Endothelial cell of umbilical vein (primary cell): ENCODE measurements at regions not wholly inside any gene's neighbourhood (a gene's known extent, or its start where the extent isn't known, plus 50 kb on each side); places are given as distances from the start of the nearest gene placed in this dataset.

Source experiments
- BruUV-seq: library from RNA; stranded (reverse); fragments of 400-500 nt; replicated peaks from 2 replicates; lab custom pipeline; 2021; lab: Mats Ljungman, UMichigan
- CTCF ChIA-PET: fragments of 300-600, 350-600 bp; sonication (Branson Sonifier 250); formaldehyde crosslinking; loops from one replicate; lab custom pipeline; 2021; ENCODE audit warnings: antibody characterized with exemption, inconsistent platforms; lab: Charles Lee
- POLR2A ChIA-PET: fragments of 300-600, 350-600 bp; sonication (Branson Sonifier 250); formaldehyde crosslinking; loops from one replicate; lab custom pipeline; 2021; ENCODE audit warnings: antibody characterized with exemption, inconsistent platforms; lab: Charles Lee
- DNase-seq: peaks from one replicate; pipeline ENCODE4 v3.0.0-alpha.2; 2011; ENCODE audit warnings: low read depth, low spot score
- FAIRE-seq: peaks from 2 replicates; lab custom pipeline; 2011; peaks lifted over from hg19 to GRCh38; lab: Jason Lieb, UNC
- H2AFZ ChIP-seq: 2 replicates; pipeline ENCODE4 v1.6.0; 2012; ENCODE audit warnings: low read depth, low read length, control low read depth, inconsistent platforms
- H3K27ac ChIP-seq: 2 replicates; pipeline ENCODE4 v1.5.1; 2011; ENCODE audit warnings: low read depth, mild to moderate bottlenecking, control low read depth, low read length, moderate library complexity; ENCODE audit not compliant: insufficient read depth
- H3K27me3 ChIP-seq, 2 experiments: 2 replicates each; pipeline versions ENCODE4 v1.6.0 to v1.6.1; 2011; ENCODE audit warnings: low read length in 2 of 2, mixed read lengths in 1 of 2; ENCODE audit not compliant: control insufficient read depth in 2 of 2, insufficient read depth in 2 of 2
- H3K36me3 ChIP-seq, 2 experiments: 2 replicates in 1 of 2; 3 replicates in 1 of 2; pipeline ENCODE4 v1.5.1; 2011; ENCODE audit warnings: low read length in 2 of 2, mild to moderate bottlenecking in 1 of 2, moderate library complexity in 1 of 2; ENCODE audit not compliant: control insufficient read depth in 2 of 2, insufficient read depth in 2 of 2; ENCODE audit errors: extremely low read depth in 1 of 2
- H3K4me1 ChIP-seq: 3 replicates; pipeline ENCODE4 v1.5.1; 2011; ENCODE audit warnings: mild to moderate bottlenecking, low read length; ENCODE audit not compliant: control insufficient read depth, insufficient read depth; ENCODE audit errors: extremely low read depth
- H3K4me2 ChIP-seq: 2 replicates; pipeline ENCODE4 v1.6.1; 2011; ENCODE audit warnings: low read length, control low read depth, mixed read lengths; ENCODE audit not compliant: insufficient read depth
- H3K4me3 ChIP-seq, 3 experiments: fragments of 200-600 bp in 1 of 3; sonication (generic), shearing (Covaris generic) in 1 of 3; replicated peaks in 1 of 3; 2 replicates each; pipeline ENCODE4 v1.5.1; 2011 to 2016; ENCODE audit warnings: control low read depth in 3 of 3, low read length in 3 of 3, mild to moderate bottlenecking in 2 of 3, inconsistent platforms in 1 of 3, low read depth in 1 of 3, moderate library complexity in 1 of 3; ENCODE audit not compliant: insufficient read depth in 1 of 3
- H3K79me2 ChIP-seq: 2 replicates; pipeline ENCODE4 v1.6.0; 2012; ENCODE audit warnings: low read length, inconsistent platforms; ENCODE audit not compliant: control insufficient read depth, insufficient read depth
- H3K9ac ChIP-seq: replicated peaks from 2 replicates; pipeline ENCODE3; 2011; ENCODE audit warnings: low read length, control low read depth; ENCODE audit not compliant: insufficient read depth; ENCODE audit errors: extremely low read depth
- H3K9me1 ChIP-seq: replicated peaks from 3 replicates; pipeline ENCODE4 v1.6.0; 2011; ENCODE audit warnings: mild to moderate bottlenecking, low read length; ENCODE audit not compliant: control insufficient read depth, insufficient read depth; ENCODE audit errors: extremely low read depth
- H3K9me3 ChIP-seq: replicated peaks from 2 replicates; pipeline ENCODE4 v1.5.1; 2012; ENCODE audit warnings: low read length, inconsistent platforms; ENCODE audit not compliant: control insufficient read depth, insufficient read depth
- H4K20me1 ChIP-seq: replicated peaks from 2 replicates; pipeline ENCODE3; 2011; ENCODE audit warnings: mild to moderate bottlenecking, low read length; ENCODE audit not compliant: control insufficient read depth, insufficient read depth; ENCODE audit errors: extremely low read depth
- CTCF ChIP-seq, 2 donors: IDR thresholded peaks; 1 replicate in 1 of 2; 2 replicates in 1 of 2; pipeline ENCODE4 v1.5.1; 2011; ENCODE audit warnings: low read length in 2 of 2, mild to moderate bottlenecking in 2 of 2, moderate library complexity in 2 of 2, control low read depth in 1 of 2, inconsistent platforms in 1 of 2, low read depth in 1 of 2; ENCODE audit not compliant: insufficient read depth in 1 of 2; ENCODE audit errors: extremely low read depth in 1 of 2
- EZH2 ChIP-seq: IDR thresholded peaks from 2 replicates; pipeline ENCODE4 v1.6.1; 2012; ENCODE audit warnings: borderline replicate concordance, low read depth, mild to moderate bottlenecking, moderate library complexity, low read length, inconsistent platforms; ENCODE audit not compliant: severe bottlenecking
- FOS ChIP-seq: IDR thresholded peaks from 2 replicates; pipeline ENCODE4 v1.6.1; 2011; ENCODE audit warnings: mild to moderate bottlenecking, low read length, moderate library complexity, borderline replicate concordance; ENCODE audit not compliant: insufficient read depth
- GATA2 ChIP-seq: IDR thresholded peaks from 2 replicates; pipeline ENCODE4 v1.7.0; 2011; ENCODE audit warnings: low read depth, mild to moderate bottlenecking, moderate library complexity, mixed read lengths, low read length; ENCODE audit not compliant: insufficient read length, insufficient read depth
- JUN ChIP-seq: IDR thresholded peaks from 2 replicates; pipeline ENCODE4 v1.6.1; 2011; ENCODE audit warnings: borderline replicate concordance, low read depth; ENCODE audit not compliant: insufficient read length, insufficient read depth
- MYC ChIP-seq: IDR thresholded peaks from one replicate; pipeline ENCODE4 v1.6.1; 2011; ENCODE audit warnings: mild to moderate bottlenecking, low read depth, low read length
- POLR2A ChIP-seq: IDR thresholded peaks from 2 replicates; pipeline ENCODE4 v1.6.1; 2012; ENCODE audit warnings: low read depth, mild to moderate bottlenecking, control low read depth, low read length
- POLR2AphosphoS5 ChIP-seq: IDR thresholded peaks from 2 replicates; pipeline ENCODE4 v1.6.1; 2012; ENCODE audit warnings: low read depth, mild to moderate bottlenecking, control low read depth, low read length, moderate library complexity; ENCODE audit not compliant: insufficient read depth
- dilution Hi-C: fragments of 300-500 bp; cut with MboI; formaldehyde crosslinking; loops from one replicate; pipeline ENCODE4 v1.15.0; 2019; ENCODE audit warnings: low sequenced_read_pairs; ENCODE audit not compliant: extremely low pct_ligation_motif_present
- intact Hi-C: fragments of 100-400 bp; cut with micrococcal nuclease; formaldehyde crosslinking; loops from one replicate; pipeline ENCODE4 v1.10.0; 2022
- TF ChIP-seq, protein P1 (sequence below): IDR thresholded peaks from 2 replicates; pipeline ENCODE4 v1.6.1; 2011; ENCODE audit not compliant: insufficient read depth, insufficient read length

GRCh38 chr9:89980600-89980999 is 375.8 kb downstream of the GADD45G start:
- H4K20me1 ChIP-seq = no peaks in the 10 kb centered on the region
- no peaks in the 10 kb centered on the region for H3K79me2 ChIP-seq
- dilution Hi-C loops = no loop called here
- TF ChIP-seq GATA2 = no peak
- TF ChIP-seq, protein P1, sequence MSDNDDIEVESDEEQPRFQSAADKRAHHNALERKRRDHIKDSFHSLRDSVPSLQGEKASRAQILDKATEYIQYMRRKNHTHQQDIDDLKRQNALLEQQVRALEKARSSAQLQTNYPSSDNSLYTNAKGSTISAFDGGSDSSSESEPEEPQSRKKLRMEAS = no peak
- H3K9ac ChIP-seq = no peak overlapping the region
- DNase-seq (no peak), FAIRE-seq (no peak)
- H3K27me3 ChIP-seq = no peaks in the 10 kb centered on the region
- H3K4me2 ChIP-seq = no peak overlapping the region
- no peak overlapping the region for H3K27ac ChIP-seq
- H3K9me1 ChIP-seq = no peaks in the 10 kb centered on the region
- POLR2A ChIA-PET = no interaction called here
- H3K4me1 ChIP-seq = no peaks in the 10 kb centered on the region
- H3K36me3 ChIP-seq = no peaks in the 10 kb centered on the region
- CTCF ChIA-PET = interaction anchor here (1.5 kb wide), 1 partner anchor 383 kb away, joined by 3 read pairs; no protein-coding TSS in a partner anchor
- H2AFZ ChIP-seq = no peak overlapping the region
- H3K4me3 ChIP-seq = no peak overlapping the region
- no TSS peak for BruUV-seq
- no peaks in the 10 kb centered on the region for H3K9me3 ChIP-seq
- intact Hi-C loops = no loop called here

DNA sequence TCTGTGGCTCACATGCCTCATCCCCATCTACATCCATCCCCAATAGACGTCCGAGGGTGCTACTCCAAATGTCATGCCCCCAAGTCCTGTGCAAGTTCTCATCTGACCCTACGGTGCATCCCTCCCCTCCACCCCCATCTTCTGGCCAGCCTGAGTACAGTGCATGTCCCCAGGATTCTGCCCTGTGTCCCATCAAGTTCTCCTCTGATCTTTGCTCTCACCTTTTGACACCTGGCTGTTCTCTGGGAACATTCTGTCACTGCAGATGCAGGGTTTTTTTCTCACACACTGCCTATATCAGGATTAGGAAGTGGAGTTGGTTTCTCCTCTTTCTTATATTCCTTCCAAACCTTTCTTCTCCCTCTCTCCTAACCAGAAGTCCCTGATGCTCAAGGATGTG is 377.2 kb downstream of the GADD45G start:
- H3K27me3 ChIP-seq = no peaks in the 10 kb centered on the region
- no peak overlapping the region for H3K27ac ChIP-seq
- no peak overlapping the region for H3K9ac ChIP-seq
- H3K4me1 ChIP-seq = no peaks in the 10 kb centered on the region
- ChIA-PET POLR2A (no interaction called here), CTCF (interaction anchor here (1.5 kb wide), 1 partner anchor 384 kb away, joined by 3 read pairs; no protein-coding TSS in a partner anchor)
- no peak overlapping the region for H3K4me2 ChIP-seq
- no peaks in the 10 kb centered on the region for H3K9me3 ChIP-seq
- no peak overlapping the region for H3K4me3 ChIP-seq
- BruUV-seq = no TSS peak
- no peaks in the 10 kb centered on the region for H3K79me2 ChIP-seq
- DNase-seq (no peak), FAIRE-seq (no peak)
- no peaks in the 10 kb centered on the region for H3K9me1 ChIP-seq
- H3K36me3 ChIP-seq = no peaks in the 10 kb centered on the region
- H4K20me1 ChIP-seq = no peaks in the 10 kb centered on the region
- intact Hi-C loops = no loop called here
- H2AFZ ChIP-seq = no peak overlapping the region
- dilution Hi-C loops = no loop called here
- TF ChIP-seq POLR2A (no peak), JUN (no peak), POLR2AphosphoS5 (no peak), EZH2 (no peak), CTCF (IDR thresholded peaks at IDR 0.05; ENCODE audit: extremely low read depth in 1 of 2, insufficient read depth in 1 of 2, low read depth in 1 of 2, low read length in 2 of 2) (no peak), MYC (no peak), GATA2 (no peak), FOS (no peak)
- TF ChIP-seq, protein P1 = no peak
